ENCODE measurements at regions not wholly inside any gene's neighbourhood (a gene's known extent, or its start where the extent isn't known, plus 50 kb on each side); places are given as distances from the start of the nearest gene placed in this dataset.

- no peak overlapping the region for H2AFZ ChIP-seq (ENCODE audit: low read length)
- H3K4me1 ChIP-seq (ENCODE audit: insufficient read depth, low read length, severe bottlenecking) = peaks cover 22% of the 10 kb centered on the region
Observed at GRCh38 chr1:194118086-194118485, 931.7 kb upstream of the B3GALT2 start.

GRCh38 chr1:194117582-194117981, 931.2 kb upstream of the B3GALT2 start:
- Histone ChIP-seq H3K27me3 (ENCODE audit: insufficient read depth, low read length) (no peaks in the 10 kb centered on the region), H3K9ac (ENCODE audit: low read length) (no peak overlapping the region), H3K79me2 (ENCODE audit: insufficient read depth, low read length) (no peaks in the 10 kb centered on the region), H4K20me1 (ENCODE audit: insufficient read depth, low read length) (no peaks in the 10 kb centered on the region), H3K9me3 (ENCODE audit: low read length) (no peaks in the 10 kb centered on the region), H3K4me2 (ENCODE audit: low read length) (no peak overlapping the region; the same call in 1 of the 2 replicates), H3K27ac (ENCODE audit: low read depth, low read length, poor library complexity, severe bottlenecking) (no peak overlapping the region), H3K9me2 (ENCODE audit: low read depth, low read length) (no peaks in the 10 kb centered on the region), H3K4me1 (ENCODE audit: insufficient read depth, low read length, severe bottlenecking) (peaks cover 22% of the 10 kb centered on the region), H3K4me3 (ENCODE audit: low read depth, low read length, poor library complexity, severe bottlenecking) (no peak overlapping the region), H3F3A (ENCODE audit: insufficient read depth, low read length) (no peaks in the 10 kb centered on the region), H3K36me3 (ENCODE audit: insufficient read depth, low read length) (no peaks in the 10 kb centered on the region), H2AFZ (ENCODE audit: low read length) (no peak overlapping the region)
- TF ChIP-seq EZH2 (IDR thresholded peaks at IDR 0.05; ENCODE audit: borderline replicate concordance, low read length) (no peak), CTCF (IDR thresholded peaks at IDR 0.05; ENCODE audit: low read length) (peak; percentile 39)

More at GRCh38 chr1:194118086-194118485, 931.7 kb upstream of the B3GALT2 start:
- Histone ChIP-seq H3K9ac (ENCODE audit: low read length) (no peak overlapping the region), H3K79me2 (ENCODE audit: insufficient read depth, low read length) (no peaks in the 10 kb centered on the region), H3F3A (ENCODE audit: insufficient read depth, low read length) (no peaks in the 10 kb centered on the region), H3K4me2 (ENCODE audit: low read length) (no peak overlapping the region; the same call in 1 of the 2 replicates), H3K27me3 (ENCODE audit: insufficient read depth, low read length) (no peaks in the 10 kb centered on the region), H3K36me3 (ENCODE audit: insufficient read depth, low read length) (no peaks in the 10 kb centered on the region), H3K9me3 (ENCODE audit: low read length) (no peaks in the 10 kb centered on the region), H3K9me2 (ENCODE audit: low read depth, low read length) (no peaks in the 10 kb centered on the region), H4K20me1 (ENCODE audit: insufficient read depth, low read length) (no peaks in the 10 kb centered on the region), H3K4me3 (ENCODE audit: low read depth, low read length, poor library complexity, severe bottlenecking) (no peak overlapping the region), H3K27ac (ENCODE audit: low read depth, low read length, poor library complexity, severe bottlenecking) (no peak overlapping the region)
- TF ChIP-seq CTCF (IDR thresholded peaks at IDR 0.05; ENCODE audit: low read length) = no peak
- TF ChIP-seq EZH2 (IDR thresholded peaks at IDR 0.05; ENCODE audit: borderline replicate concordance, low read length) = no peak

GRCh38 chr1:194114288-194114687, 927.9 kb upstream of the B3GALT2 start:
- Histone ChIP-seq H3K9me2 (ENCODE audit: low read depth, low read length) (no peaks in the 10 kb centered on the region), H2AFZ (ENCODE audit: low read length) (peak overlapping the region; percentile 25; the same call in 1 of the 2 replicates), H3K36me3 (ENCODE audit: insufficient read depth, low read length) (no peaks in the 10 kb centered on the region), H3K9me3 (ENCODE audit: low read length) (no peaks in the 10 kb centered on the region), H3K27me3 (ENCODE audit: insufficient read depth, low read length) (no peaks in the 10 kb centered on the region), H3F3A (ENCODE audit: insufficient read depth, low read length) (no peaks in the 10 kb centered on the region), H3K9ac (ENCODE audit: low read length) (peak overlapping the region; percentile 20; the same call in 1 of the 2 replicates), H3K4me1 (ENCODE audit: insufficient read depth, low read length, severe bottlenecking) (peaks cover 22% of the 10 kb centered on the region), H3K79me2 (ENCODE audit: insufficient read depth, low read length) (no peaks in the 10 kb centered on the region), H3K27ac (ENCODE audit: low read depth, low read length, poor library complexity, severe bottlenecking) (peak overlapping the region; percentile 36), H4K20me1 (ENCODE audit: insufficient read depth, low read length) (no peaks in the 10 kb centered on the region), H3K4me2 (ENCODE audit: low read length) (peak overlapping the region; percentile 43; the same call in 1 of the 2 replicates), H3K4me3 (ENCODE audit: low read depth, low read length, poor library complexity, severe bottlenecking) (peak overlapping the region; percentile 3)
- TF ChIP-seq EZH2 (IDR thresholded peaks at IDR 0.05; ENCODE audit: borderline replicate concordance, low read length) = no peak
- TF ChIP-seq CTCF (IDR thresholded peaks at IDR 0.05; ENCODE audit: low read length) = no peak
